SK-N-MC (cell line): ENCODE measurements at regions not wholly inside any gene's neighbourhood (a gene's known extent, or its start where the extent isn't known, plus 50 kb on each side); places are given as distances from the start of the nearest gene placed in this dataset.

Source experiments
- EZH2 ChIP-seq: fragments of 200-600 bp; sonication (generic); IDR thresholded peaks from one replicate; pipeline ENCODE4 v1.6.1; 2017; ENCODE audit warnings: antibody characterized with exemption
- POLR2AphosphoS5 ChIP-seq: IDR thresholded peaks from 2 replicates; pipeline ENCODE4 v1.6.1; 2012; ENCODE audit warnings: mild to moderate bottlenecking, low read depth, low read length, borderline replicate concordance

DNA sequence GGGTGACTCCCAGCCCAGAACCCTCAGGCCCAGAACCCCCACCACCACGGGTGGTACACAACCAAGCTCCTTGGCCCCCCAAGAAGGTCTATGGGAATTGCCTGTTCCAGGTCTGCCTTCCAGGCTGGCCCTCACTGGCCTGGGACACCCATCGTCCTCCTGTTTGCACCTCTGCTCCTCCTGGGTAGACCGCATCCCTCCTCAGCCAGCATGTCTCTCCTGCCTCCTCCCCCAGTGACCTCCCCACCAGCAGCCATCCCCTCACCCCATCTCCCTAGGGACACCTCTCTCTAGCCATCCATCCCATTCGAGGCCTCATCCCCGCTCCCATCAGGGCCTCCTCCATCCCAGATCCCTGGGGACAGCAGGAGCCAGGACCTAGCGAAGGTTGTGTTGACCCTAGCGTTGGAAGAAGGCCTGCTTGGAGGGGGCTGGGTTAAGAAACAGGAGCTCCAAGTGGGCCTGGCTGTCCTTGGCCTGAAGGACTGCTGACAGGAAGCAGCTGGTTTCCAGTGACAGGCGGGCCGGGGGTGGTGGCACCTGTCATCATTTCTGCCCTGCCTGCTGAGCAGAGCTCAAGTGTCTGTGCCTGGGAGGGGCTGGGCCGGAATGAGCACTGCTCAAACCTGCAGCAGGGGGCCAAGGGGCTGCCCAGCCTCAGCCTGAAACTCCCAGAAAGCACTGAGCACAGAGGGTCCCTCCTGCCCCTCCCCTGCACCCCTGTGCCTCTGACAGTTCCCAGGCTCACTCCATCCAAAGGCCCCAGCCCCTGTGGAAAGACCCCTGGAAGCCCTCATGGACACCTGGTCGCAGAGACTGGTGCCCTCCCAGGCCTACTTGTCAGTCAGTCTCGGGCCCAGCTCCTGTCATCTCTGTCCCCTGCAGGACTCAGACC is 96.0 kb upstream of the OTOS start:
- TF ChIP-seq POLR2AphosphoS5 (no peak), EZH2 (no peak)
